ENCODE measurements at regions not wholly inside any gene's neighbourhood (a gene's known extent, or its start where the extent isn't known, plus 50 kb on each side); places are given as distances from the start of the nearest gene placed in this dataset.

GRCh38 chr20:43857932-43858331 lies 56.7 kb upstream of the TOX2 start:
- ATAC-seq: no peak
- H3K27me3 ChIP-seq (ENCODE audit: control insufficient read depth, insufficient read depth, low read length): peaks cover 2% of the 10 kb centered on the region
- Mint-ChIP-seq H3K4me3 (no peak overlapping the region), H3K36me3 (no peaks in the 10 kb centered on the region), H3K27ac (no peak overlapping the region), H3K4me1 (peaks cover 5% of the 10 kb centered on the region in 2 donors), H3K27me3 (ENCODE audit: low read depth in 2 of 2) (peaks cover 28 to 56% of the 10 kb centered on the region in 2 donors), H3K9me3 (peaks cover 0 to 2% of the 10 kb centered on the region in 2 donors)
- no peak for TF ChIP-seq CTCF (IDR thresholded peaks at IDR 0.05)
- no peaks in the 10 kb centered on the region for H3K4me1 ChIP-seq (ENCODE audit: control insufficient read depth, insufficient read depth, low read length)
- intact Hi-C loops (cut with micrococcal nuclease): loop anchor here (10.0 kb wide), 1 partner anchor 57 kb away; the partner anchor contains the start of gene TOX2
- no peak overlapping the region for H3K27ac ChIP-seq (ENCODE audit: low read length)
- no peaks in the 10 kb centered on the region for H3K9me3 ChIP-seq (ENCODE audit: control insufficient read depth, insufficient read depth, low read length)
- no peaks in the 10 kb centered on the region for H3K36me3 ChIP-seq (ENCODE audit: control insufficient read depth, insufficient read depth, low read length)
- WGBS (ENCODE audit: insufficient coverage): 100% methylated on average over 1 of the region's 1 CpG
- DNase-seq: no peak
- no peak overlapping the region for H3K4me3 ChIP-seq (ENCODE audit: low read length)

- ATAC-seq: no peak
- Histone ChIP-seq H3K4me1 (ENCODE audit: control insufficient read depth, insufficient read depth, low read length) (no peaks in the 10 kb centered on the region), H3K27ac (ENCODE audit: low read length) (no peak overlapping the region), H3K27me3 (ENCODE audit: control insufficient read depth, insufficient read depth, low read length) (peaks cover 2% of the 10 kb centered on the region), H3K36me3 (ENCODE audit: control insufficient read depth, insufficient read depth, low read length) (no peaks in the 10 kb centered on the region), H3K9me3 (ENCODE audit: control insufficient read depth, insufficient read depth, low read length) (no peaks in the 10 kb centered on the region), H3K4me3 (ENCODE audit: low read length) (no peak overlapping the region)
- H3K36me3 Mint-ChIP-seq: no peaks in the 10 kb centered on the region
- no peak overlapping the region for H3K27ac Mint-ChIP-seq
- intact Hi-C loops (cut with micrococcal nuclease): loop anchor here (10.0 kb wide), 1 partner anchor 58 kb away; the partner anchor contains the start of gene TOX2
- peaks cover 5% of the 10 kb centered on the region in 2 donors for H3K4me1 Mint-ChIP-seq
- peaks cover 0 to 2% of the 10 kb centered on the region in 2 donors for H3K9me3 Mint-ChIP-seq
- H3K4me3 Mint-ChIP-seq: no peak overlapping the region
- no peak for DNase-seq
- TF ChIP-seq CTCF (IDR thresholded peaks at IDR 0.05): no peak
- peaks cover 27 to 49% of the 10 kb centered on the region in 2 donors for H3K27me3 Mint-ChIP-seq (ENCODE audit: low read depth in 2 of 2)
Measured at GRCh38 chr20:43857127-43857526, 57.5 kb upstream of the TOX2 start.

- Mint-ChIP-seq H3K4me3 (no peak overlapping the region), H3K9me3 (peaks cover 0 to 2% of the 10 kb centered on the region in 2 donors), H3K4me1 (peaks cover 5% of the 10 kb centered on the region in 2 donors), H3K27me3 (ENCODE audit: low read depth in 2 of 2) (peaks cover 21 to 38% of the 10 kb centered on the region in 2 donors), H3K27ac (no peak overlapping the region), H3K36me3 (no peaks in the 10 kb centered on the region)
- no peak for DNase-seq
- no peak for TF ChIP-seq CTCF (IDR thresholded peaks at IDR 0.05)
- no peak for ATAC-seq
- Histone ChIP-seq H3K27ac (ENCODE audit: low read length) (no peak overlapping the region), H3K9me3 (ENCODE audit: control insufficient read depth, insufficient read depth, low read length) (no peaks in the 10 kb centered on the region), H3K4me1 (ENCODE audit: control insufficient read depth, insufficient read depth, low read length) (no peaks in the 10 kb centered on the region), H3K36me3 (ENCODE audit: control insufficient read depth, insufficient read depth, low read length) (no peaks in the 10 kb centered on the region), H3K27me3 (ENCODE audit: control insufficient read depth, insufficient read depth, low read length) (peaks cover 2% of the 10 kb centered on the region), H3K4me3 (ENCODE audit: low read length) (no peak overlapping the region)
- no CpG with 5 or more reads among the region's 1 CpG for WGBS (ENCODE audit: insufficient coverage)
- intact Hi-C loops (cut with micrococcal nuclease): loop anchor here (10.0 kb wide), 1 partner anchor 59 kb away; the partner anchor contains the start of gene TOX2
Measured at GRCh38 chr20:43855803-43856202, 58.8 kb upstream of the TOX2 start.

GRCh38 chr20:43853918-43854317 lies 60.7 kb upstream of the TOX2 start:
- TF ChIP-seq CTCF (IDR thresholded peaks at IDR 0.05): no peak
- Mint-ChIP-seq H3K36me3 (no peaks in the 10 kb centered on the region), H3K27me3 (ENCODE audit: low read depth in 2 of 2) (peaks cover 14 to 23% of the 10 kb centered on the region in 2 donors), H3K9me3 (peaks cover 0 to 2% of the 10 kb centered on the region in 2 donors), H3K4me3 (no peak overlapping the region), H3K27ac (peak overlapping the region in 1 of 2 donors; percentile 27), H3K4me1 (peaks cover 5% of the 10 kb centered on the region in 2 donors)
- WGBS (ENCODE audit: insufficient coverage): 79% methylated on average over 6 of the region's 6 CpGs
- Histone ChIP-seq H3K9me3 (ENCODE audit: control insufficient read depth, insufficient read depth, low read length) (no peaks in the 10 kb centered on the region), H3K27ac (ENCODE audit: low read length) (no peak overlapping the region), H3K36me3 (ENCODE audit: control insufficient read depth, insufficient read depth, low read length) (no peaks in the 10 kb centered on the region), H3K4me3 (ENCODE audit: low read length) (no peak overlapping the region), H3K4me1 (ENCODE audit: control insufficient read depth, insufficient read depth, low read length) (no peaks in the 10 kb centered on the region), H3K27me3 (ENCODE audit: control insufficient read depth, insufficient read depth, low read length) (peaks cover 2% of the 10 kb centered on the region)
- no peak for DNase-seq
- no peak for ATAC-seq
- intact Hi-C loops (cut with micrococcal nuclease): loop anchor here (10.0 kb wide), 1 partner anchor 61 kb away; the partner anchor contains the start of gene TOX2

Measured in natural killer cell (primary cell).